Ovary (tissue), 3 donors: ENCODE measurements at regions not wholly inside any gene's neighbourhood (a gene's known extent, or its start where the extent isn't known, plus 50 kb on each side); places are given as distances from the start of the nearest gene placed in this dataset.

Source experiments
- EP300 ChIP-seq: sonication (generic); formaldehyde crosslinking; IDR thresholded peaks from one replicate; pipeline ENCODE4 v1.6.1; 2017; ENCODE audit warnings: antibody characterized with exemption
- TF ChIP-seq, protein P1 (sequence below), 3 donors: fragments of 450-650 bp in 2 of 3; fragments of 200-600 bp in 1 of 3; IDR thresholded peaks; one replicate each; pipeline versions ENCODE4 v1.5.1 to v1.8.0; 2016 to 2022; ENCODE audit warnings: antibody characterized with exemption in 3 of 3, mild to moderate bottlenecking in 1 of 3
- donor health status: DM: no; HTN: no; CAD: no.

DNA sequence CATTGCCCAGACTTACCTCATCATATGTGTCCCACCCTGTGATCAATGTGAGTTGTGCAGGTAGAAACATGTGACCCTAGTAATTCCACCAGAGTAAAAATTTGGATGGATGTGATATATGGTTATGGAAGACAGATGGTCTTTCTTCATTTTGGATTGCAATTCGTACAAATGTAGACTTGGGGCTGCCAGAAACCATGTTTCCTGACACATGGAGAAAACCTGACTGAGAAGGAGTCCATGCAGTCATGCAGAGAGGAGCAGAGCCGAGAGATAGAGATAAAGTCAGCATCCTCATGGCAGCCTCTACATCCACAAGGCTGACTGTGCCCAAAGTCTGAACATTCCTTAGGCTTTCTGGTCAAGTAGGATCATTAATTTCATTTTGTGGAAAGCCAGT, 678.1 kb upstream of the KIRREL3 start:
- TF ChIP-seq, protein P1, sequence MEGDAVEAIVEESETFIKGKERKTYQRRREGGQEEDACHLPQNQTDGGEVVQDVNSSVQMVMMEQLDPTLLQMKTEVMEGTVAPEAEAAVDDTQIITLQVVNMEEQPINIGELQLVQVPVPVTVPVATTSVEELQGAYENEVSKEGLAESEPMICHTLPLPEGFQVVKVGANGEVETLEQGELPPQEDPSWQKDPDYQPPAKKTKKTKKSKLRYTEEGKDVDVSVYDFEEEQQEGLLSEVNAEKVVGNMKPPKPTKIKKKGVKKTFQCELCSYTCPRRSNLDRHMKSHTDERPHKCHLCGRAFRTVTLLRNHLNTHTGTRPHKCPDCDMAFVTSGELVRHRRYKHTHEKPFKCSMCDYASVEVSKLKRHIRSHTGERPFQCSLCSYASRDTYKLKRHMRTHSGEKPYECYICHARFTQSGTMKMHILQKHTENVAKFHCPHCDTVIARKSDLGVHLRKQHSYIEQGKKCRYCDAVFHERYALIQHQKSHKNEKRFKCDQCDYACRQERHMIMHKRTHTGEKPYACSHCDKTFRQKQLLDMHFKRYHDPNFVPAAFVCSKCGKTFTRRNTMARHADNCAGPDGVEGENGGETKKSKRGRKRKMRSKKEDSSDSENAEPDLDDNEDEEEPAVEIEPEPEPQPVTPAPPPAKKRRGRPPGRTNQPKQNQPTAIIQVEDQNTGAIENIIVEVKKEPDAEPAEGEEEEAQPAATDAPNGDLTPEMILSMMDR (IDR thresholded peaks at IDR 0.05) = no peak
- TF ChIP-seq EP300 = no peak
